Esophagus mucosa (tissue), 1 donor: ENCODE measurements at regions not wholly inside any gene's neighbourhood (a gene's known extent, or its start where the extent isn't known, plus 50 kb on each side); places are given as distances from the start of the nearest gene placed in this dataset.
"Not testable (repeated sequence)": the region's sequence is repeated elsewhere in the genome, so short reads cannot be mapped to it uniquely, and the experiment has no call there.

Experiments
- ATAC-seq: fragments of 200-7000 bp; cut with Tn5 transposase; one replicate; pipeline ENCODE4 v1.9.1; 2020
- donor health status: DM: yes; HTN: yes; CAD: no.

DNA sequence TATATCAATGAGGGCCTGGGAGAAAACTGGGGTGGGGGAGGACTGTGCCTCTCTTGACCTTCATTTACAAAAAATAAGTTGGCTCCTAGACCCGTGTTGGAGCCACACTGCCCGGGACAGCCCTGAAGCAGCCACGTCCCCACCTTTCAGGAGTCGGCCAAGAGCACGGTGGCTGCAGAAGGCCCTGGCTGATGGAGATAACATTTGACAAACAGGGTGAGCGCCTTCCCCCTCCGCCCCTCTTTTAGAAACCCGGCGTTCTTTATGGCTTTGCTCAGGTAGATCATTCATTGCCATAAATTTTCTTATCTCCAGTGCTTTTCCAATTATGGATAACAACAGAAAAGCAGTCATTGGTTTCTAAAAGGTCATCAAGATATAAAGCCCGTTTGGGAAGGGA, 398.1 kb upstream of the TNRC6C start:
- ATAC-seq: no peak

DNA sequence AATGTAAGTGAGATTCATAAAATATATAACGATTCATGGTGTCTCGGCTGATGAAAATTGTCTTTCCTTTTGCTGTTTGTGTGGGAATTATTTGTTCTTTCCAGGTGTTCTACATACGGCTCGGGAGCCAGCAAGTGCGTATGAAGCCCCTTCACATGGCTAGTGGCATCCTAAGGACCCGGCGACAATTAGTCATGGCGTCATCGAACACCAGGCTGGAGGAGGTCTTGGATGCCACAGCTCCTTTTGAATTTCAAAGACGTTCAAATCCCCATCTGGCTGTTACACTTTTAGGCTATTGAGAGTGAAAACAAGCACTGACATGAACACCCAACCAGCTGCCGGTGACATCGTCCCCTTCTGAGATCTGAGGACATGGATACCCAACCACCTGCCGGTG, 397.7 kb upstream of the TNRC6C start:
- ATAC-seq: no peak

DNA sequence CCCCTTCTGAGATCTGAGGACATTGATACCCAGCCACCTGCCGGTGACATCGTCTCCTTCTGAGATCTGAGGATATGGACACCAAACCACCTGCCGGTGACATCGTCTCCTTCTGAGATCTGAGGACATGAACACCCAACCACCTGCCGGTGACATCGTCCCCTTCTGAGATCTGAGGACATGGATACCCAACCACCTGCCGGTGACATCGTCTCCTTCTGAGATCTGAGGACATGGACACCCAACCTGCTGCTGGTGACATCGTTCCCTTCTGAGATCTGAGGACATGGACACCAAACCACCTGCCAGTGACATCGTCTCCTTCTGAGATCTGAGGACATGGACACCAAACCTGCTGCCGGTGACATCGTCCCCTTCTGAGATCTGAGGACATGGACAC, 396.1 kb upstream of the TNRC6C start:
- not testable (repeated sequence) for ATAC-seq

DNA sequence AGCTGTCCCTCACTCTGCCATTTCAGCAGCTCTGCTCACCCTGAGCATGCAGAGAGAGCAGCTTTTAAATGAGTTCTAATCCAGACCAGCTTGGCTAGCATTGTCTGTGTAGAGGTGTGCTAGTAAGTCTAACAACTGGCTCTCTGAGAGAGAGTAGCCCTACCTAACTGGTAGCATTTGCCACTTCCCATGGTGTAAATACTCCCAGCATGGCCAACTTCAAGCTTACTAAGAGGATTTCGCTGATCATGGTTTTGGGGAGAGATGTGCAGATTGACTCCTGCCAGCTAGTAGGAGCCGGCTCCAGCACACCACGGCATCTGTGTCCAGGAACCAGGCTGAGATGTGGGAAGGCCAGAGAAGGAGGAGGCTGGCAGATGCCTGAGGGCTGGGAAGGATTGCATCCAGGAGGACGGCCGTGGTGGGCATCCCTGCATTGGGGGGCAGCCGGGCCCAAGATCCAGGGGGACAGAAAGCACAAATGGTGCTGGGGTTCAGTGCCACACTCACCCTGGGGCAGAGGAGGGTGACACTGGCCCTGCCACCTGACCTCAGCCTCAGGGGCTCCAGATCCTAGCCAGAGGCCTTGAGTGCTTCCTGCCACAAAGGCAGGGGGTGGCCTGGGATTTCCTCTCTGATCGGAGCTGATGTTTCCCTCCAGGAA, 394.9 kb upstream of the TNRC6C start:
- no peak for ATAC-seq

DNA sequence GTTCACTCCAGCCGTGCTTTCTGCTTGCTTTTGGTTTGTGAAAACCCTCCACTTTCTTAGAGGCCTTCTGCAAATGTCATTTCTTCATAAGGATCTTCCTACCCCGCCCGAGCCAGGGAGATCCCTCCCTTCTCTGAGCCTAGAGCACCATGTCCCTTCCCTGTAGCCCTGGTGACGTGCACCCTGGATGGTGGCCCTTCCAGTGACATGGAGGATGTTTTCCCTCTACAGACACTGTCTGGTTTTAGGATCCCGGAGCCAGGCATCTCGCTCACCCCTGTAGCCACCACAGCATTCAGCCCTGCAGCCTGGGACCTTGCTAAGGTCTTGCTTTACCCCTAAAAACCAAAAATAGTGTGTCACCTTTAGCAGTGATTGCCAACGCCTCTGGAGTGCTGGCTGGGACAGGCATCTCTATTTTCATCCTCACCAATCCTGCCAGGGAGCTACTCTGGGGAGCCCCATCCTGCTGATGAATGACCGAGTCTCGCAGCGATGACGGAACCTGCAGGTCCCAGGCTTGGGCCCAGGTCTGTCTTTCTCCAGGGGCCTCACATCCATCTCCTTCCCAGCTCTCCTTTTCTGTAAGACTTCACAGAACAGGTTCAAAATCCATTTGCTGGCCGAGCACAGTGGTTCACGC, 394.1 kb upstream of the TNRC6C start:
- ATAC-seq: no peak

DNA sequence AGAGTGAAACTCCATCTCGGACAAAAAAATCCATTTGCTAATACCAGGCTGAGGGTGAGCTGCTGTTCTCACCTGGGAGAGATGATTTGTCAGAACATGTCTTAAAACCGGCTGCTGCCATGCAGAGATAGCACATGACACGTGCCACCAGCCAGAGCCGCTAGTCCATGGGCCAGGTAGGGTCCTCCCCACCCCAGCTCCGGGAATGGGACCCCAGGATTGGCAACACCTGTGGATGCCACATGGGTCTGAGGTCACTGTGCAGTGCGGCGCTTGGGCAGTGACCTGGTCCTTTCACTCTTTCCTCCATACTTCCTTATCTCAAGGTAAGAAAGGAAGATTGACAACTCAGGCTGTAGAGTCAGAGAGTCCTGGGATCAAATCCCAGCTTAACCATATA, 393.3 kb upstream of the TNRC6C start:
- no peak for ATAC-seq

DNA sequence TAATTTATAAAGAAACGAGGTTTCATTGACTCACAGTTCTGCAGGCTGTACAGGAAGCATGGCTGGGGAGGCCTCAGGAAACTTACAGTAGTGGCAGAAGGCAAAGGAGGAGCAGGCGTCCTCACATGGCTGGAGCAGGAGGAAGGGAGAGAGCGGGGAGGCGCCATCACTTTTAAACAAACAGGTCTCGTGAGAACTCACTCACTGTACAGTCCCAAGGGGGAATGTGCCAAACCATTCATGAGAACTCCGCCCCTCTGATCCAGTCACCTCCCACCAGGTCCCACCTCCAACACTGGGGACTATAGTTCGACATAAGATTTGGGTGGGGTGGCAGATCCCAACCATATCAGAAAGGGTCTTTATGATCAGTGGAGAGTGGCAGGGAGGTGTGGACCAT, 392.4 kb upstream of the TNRC6C start:
- peak; percentile 8 for ATAC-seq

DNA sequence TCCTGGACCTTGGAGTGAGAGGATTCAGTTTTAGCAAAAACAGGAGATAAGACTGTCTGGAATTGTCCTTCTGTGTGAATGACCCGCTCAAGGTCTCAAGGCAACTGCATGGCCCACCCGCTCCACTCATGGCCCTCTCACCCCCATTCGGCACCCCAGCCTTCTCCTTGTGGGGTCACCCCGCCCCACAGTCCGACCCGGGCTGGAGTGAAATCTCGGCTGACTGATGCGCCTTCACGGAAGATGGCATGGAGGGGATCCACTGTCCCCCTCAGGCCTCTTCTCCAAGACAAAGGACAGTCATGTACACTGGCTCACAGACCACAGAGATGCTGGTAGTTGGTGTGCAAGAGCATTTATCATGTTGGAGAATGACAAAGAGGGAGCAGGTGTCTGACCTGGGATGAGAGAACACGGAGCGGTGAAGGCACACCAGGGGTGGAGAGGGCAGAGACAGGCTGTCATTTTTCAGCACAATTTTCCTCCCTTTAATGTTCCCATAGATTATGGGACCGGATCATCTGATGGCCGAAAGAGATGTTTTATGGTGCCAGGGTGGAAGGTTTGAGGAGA, 391.9 kb upstream of the TNRC6C start:
- peak; percentile 22 for ATAC-seq

DNA sequence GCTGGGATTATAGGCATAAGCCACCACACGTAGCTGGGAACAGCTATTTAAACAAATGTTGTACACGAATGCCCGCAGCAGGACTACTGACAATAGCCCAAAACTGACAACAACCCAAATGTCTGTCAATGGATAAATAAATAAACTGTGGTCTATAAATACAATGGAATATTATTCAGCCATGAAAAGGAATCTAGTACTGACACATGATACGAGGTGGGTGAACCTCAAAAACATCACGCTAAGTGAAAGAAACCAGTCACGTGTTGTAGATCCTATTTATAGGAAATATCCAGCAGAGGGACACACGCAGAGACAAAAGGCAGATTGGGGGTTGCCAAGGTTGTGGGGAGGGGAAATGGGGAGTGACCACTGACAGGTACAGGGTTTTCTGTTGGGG, 390.0 kb upstream of the TNRC6C start:
- no peak for ATAC-seq

DNA sequence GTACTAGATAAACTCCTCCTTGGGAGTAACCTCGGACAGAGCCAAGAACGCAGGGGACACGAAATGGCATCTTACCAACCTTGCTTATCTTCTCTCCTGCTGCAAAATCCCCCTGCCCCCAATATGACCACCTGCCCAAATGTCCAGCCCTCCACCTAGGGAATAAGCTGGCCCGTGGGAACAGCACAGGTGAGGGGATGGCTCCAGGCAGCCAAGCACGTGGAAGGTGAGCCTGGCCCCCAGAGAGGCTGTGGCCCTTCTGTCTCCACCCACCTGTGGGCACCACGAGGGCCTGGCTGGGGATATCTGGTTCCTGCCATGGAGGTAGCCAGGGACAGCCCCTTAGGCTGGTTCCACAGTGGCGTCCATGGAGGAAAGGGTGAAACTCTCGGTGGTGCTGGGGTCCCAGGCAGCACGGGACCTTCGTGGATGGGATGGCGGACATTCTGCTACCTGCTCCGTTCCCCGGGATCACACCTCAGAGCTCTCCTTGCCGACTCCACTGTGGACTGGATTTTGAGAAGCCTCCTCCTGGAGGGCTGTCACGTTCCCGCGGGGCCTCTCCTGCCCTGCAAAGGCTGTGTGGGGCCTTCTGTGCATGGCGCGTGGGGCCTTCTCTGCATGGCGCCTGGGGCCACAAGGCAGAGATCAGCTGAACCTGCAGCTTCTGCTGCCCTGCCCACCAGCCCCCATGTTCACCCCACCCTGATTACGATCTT, 388.5 kb upstream of the TNRC6C start:
- ATAC-seq: no peak

DNA sequence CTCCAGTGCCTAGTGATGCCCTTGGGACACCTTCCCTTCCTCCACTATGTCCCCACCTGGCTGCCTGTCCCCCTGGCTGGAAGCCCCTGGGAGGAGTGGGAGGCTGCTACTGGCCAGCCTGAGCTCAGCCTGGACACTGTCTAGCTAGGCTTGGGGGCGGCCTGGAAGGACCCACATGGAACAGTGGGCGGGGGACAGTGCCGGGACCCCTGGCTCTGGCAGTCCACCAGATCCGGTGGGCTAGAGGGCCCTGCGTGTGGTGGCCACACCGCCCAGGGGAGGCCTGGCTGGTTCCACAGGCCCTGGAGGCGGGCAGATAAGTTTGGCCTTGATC, 388.0 kb upstream of the TNRC6C start:
- ATAC-seq: peak; percentile 28

DNA sequence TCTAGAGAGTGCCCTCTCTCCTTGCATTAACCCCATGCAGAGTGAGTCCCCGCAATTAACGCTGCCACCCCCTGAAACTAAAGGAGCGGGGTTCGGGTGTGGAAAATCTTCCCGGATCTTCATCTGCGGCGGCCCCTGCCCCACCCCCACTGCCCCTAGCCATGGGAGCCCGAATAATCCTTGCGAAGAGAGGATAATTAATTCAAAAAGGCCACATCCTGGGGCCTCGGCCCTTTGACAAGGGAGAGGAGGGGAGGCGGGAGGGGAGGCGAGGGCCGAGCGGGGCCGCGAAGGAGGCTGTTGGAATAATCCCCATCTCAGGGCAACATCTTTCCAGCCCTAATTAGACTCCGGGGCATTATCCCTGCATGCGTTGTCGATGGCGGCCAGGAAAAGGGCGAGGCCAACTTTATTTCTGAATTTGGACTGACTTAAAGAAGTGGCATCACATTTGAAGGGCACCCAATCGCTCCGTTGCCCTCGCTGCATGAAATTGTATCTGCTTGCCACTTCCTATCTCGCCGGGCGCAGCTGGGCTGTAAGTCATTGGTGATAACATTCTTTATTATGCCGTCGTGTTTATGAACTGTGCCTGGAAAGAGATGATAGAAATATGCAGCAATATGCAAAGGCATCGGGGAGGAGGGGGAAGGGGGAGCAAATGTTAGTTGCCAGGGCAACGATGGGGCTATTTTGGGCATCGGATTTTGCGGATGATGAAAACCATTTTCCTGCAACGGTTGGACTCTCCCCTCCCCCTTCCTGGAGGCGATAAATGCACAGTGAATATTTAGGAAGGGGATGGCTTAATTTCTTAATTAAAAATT, 387.1 kb upstream of the TNRC6C start:
- ATAC-seq: no peak

DNA sequence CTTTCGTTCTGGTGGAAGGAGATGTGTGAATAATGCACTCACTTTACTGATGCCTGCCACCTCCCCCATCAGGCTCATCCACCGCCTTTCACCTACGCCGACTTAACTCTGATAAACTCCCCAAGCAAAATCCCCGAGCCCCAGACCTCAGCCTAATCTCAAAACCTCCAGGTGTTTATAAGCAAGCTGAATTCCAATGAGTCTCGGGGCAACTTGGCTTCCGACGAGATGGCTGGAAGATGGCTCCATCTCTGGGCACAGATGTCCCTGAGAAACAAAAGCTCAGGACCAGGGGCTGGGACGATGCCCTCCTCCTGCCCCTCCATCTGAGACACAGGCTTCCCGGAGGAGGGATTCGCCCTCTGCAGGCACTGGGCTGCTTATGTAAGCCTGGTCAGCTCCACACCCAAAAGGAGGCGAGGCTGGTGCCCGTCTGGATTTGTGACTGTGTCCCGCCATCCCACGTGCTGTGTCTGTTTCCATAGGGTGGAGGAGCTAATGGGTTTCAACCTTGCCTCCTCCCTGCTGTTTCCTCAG, 386.4 kb upstream of the TNRC6C start:
- ATAC-seq: no peak

DNA sequence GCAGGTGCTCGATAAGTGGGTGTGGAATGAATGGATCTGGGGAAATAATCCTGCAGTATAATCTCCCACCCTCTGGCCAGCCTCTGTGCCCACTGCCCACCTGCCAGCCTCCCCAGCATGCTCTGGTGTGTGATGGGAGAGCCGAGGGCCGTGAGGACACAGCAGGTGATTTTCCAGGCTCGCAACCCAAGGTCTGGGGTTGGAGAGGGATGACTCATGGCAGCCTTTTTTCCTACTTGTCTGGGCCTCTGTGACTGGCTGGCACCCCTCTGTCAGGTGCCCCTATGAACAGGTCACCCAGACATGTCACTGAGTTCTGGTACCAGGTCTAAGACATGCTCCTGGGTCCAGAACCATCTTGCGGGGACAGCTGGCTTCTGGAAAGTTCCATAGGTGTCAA, 385.7 kb upstream of the TNRC6C start:
- ATAC-seq: no peak

DNA sequence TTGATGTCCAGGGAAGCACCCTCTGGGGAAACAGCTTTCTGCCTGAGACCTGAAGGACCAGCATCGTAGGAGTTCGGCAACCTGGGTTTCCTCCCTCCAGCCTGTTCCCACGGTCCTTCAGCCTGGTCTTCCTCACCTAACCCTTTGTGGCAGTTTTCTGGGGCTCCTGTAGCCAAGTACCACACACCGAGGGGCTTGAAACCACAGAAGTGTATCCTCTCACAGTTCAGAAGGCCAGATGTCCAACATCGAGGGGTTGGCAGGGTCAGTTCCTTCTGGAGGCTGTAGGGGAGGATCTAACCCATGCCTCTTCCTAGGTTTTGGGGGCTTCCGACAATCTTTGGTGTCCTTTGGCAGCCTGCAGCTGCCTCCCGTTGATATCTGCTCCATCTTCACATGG, 381.0 kb upstream of the TNRC6C start:
- no peak for ATAC-seq

DNA sequence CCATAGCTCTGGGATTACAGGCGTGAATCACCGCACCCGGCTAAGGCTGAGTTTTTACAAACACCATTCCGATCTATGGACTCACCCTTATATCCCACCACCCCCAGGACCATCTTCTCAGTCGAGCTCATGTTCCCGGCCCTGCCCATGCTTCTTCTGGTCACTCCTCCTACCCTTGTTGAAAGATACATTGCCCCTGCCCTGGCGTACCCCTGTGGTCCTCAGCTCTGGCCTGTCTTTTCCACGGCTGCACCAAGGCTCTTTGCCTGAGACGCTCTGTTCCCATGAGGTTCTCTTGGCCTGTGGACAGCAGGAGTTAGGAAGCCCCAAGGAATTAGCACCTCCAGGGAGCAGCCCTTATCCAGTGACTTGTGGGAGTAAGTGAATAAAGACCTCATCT, 379.4 kb upstream of the TNRC6C start:
- ATAC-seq: no peak

DNA sequence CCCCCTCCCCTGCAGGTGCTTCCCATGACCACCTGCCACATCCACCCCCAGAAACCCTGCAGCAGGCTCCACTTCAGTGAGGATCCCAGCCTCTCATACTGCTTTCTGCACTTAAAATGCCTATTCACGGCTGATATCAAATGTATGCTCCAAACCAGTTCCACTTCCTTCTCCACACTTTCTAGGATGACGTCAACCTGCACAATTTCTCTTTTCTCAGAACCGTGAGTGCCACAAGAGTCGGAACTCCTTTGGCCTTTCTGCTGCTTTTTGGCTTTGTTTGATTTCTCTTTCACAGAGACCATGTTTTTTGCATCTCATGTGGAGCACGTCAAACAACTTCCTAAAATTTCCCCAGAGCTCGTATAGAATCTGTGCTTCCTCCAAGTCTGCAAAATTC, 378.8 kb upstream of the TNRC6C start:
- no peak for ATAC-seq

DNA sequence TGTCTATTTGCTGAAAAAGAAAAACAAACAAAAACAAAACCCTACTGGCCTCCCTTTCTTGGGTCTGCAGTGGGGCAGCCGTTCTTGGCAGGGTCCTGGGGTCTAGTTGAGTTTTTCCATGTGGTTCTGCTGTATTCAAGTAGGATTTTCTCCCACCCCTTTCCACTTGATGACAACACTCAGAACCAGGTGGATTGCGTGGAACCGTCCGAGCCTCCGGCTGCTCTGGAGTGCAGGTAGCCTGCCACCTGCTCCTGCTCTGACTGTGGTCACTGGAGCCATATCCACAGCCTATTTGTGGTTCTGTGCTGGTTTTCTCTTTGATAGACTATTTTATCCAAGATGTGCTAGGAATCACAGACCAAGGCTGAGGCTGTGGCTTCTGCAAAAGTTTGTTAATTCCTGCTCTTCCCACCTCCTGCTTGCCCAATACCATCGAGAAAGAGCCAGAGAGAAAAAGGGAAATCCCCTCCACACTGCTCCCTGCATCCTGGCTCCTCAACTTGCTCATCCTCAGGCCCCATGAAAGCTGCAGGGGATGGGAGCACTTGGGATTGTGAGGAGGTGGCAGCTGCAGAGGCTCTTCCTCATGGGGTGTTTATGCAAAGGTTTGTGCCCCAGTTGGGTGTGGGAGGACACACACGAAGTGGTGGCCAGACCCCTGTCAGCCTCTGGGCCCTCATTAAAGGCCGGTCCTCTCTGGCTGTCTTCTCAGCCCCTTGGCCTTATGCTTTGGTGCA, 377.8 kb upstream of the TNRC6C start:
- no peak for ATAC-seq

DNA sequence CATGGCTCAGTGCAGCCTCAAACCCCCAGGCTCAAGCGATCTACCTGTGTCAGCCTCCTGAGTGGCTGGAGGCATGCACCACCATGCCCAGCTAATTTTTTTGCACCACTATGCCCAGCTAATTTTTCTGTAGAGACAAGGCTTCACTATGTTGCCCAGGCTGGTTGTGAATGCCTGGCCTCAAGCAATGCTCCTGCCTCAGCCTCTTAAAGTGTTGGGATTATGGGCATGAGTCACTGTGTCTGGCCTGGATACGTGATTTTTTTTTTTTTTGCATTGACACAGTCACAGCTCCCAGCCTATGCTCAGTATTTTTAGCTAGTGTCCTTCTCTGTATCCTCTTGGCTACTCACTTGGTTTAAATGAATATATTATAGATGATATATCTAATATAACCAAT, 377.0 kb upstream of the TNRC6C start:
- ATAC-seq: peak; percentile 84

DNA sequence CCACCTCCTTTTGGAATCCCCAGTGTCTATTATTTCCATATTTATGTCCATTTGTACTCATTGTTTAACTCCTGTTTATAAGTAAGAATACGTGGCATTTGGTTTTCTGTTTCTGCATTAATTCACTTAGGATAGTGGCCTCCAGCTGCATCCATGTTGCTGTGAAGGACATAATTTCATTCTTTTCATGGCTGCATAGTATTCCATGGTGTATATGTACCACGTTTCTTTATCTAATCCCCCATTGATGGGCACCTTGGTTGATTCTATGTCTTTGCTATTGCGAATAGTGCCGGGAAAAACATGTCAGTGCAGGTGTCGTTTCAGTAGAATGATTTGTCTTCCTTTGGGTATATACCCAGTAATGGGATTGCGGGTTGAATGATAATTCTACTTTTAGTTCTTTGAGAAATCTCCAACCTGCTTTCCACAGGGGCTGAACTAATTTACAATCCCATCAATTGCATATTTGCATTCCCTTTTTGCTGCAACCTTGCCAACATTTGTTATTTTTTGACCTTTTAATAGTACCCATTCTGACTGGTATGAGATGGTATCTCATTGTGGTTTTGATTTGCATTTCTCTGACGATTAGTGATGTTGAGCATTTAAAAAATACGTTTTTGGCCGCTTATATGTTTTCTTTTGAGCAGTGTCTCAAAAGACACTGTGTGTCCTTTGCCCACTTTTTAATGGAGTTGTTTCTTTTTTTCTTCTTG, 373.2 kb upstream of the TNRC6C start:
- ATAC-seq: no peak
